Astrocyte (in vitro differentiated cells and primary cell): ENCODE measurements at regions not wholly inside any gene's neighbourhood (a gene's known extent, or its start where the extent isn't known, plus 50 kb on each side); places are given as distances from the start of the nearest gene placed in this dataset.
"Not testable (repeated sequence)": the region's sequence is repeated elsewhere in the genome, so short reads cannot be mapped to it uniquely, and the experiment has no call there.

Experiments used
- CTCF ChIP-seq: IDR thresholded peaks from 2 replicates; pipeline ENCODE4 v1.5.1; 2011; ENCODE audit warnings: low read depth, mild to moderate bottlenecking, inconsistent platforms, low read length, moderate library complexity; ENCODE audit not compliant: insufficient read depth
- EZH2 ChIP-seq: IDR thresholded peaks from 2 replicates; pipeline ENCODE4 v1.6.1; 2012; ENCODE audit warnings: mild to moderate bottlenecking, low read length, inconsistent platforms; ENCODE audit not compliant: insufficient read depth

GRCh38 chr9:33734941-33735835 lies 60.2 kb upstream of the PRSS3 start:
- TF ChIP-seq CTCF, EZH2: not testable (repeated sequence)
